ENCODE measurements at regions not wholly inside any gene's neighbourhood (a gene's known extent, or its start where the extent isn't known, plus 50 kb on each side); places are given as distances from the start of the nearest gene placed in this dataset.

GRCh38 chr13:90375851-90376250 is 971.6 kb upstream of the MIR17HG start:
- H3K9me3 ChIP-seq = peaks cover 0 to 5% of the 10 kb centered on the region in 2 donors

GRCh38 chr13:90382425-90382824 is 965.1 kb upstream of the MIR17HG start:
- no peak overlapping the region for H3K4me3 ChIP-seq
- no peaks in the 10 kb centered on the region for H3K27me3 ChIP-seq
- intact Hi-C loops (cut with DNase I; ENCODE audit: low total_unique reads) = no loop called here
- H3K27ac ChIP-seq = no peak overlapping the region
- H3K9me3 ChIP-seq = no peaks in the 10 kb centered on the region
- H3K4me1 ChIP-seq = no peaks in the 10 kb centered on the region
- TF ChIP-seq CTCF (IDR thresholded peaks at IDR 0.05) = no peak
- TF ChIP-seq POLR2A (IDR thresholded peaks at IDR 0.05) = no peak
- no peak for TF ChIP-seq POLR2AphosphoS5 (IDR thresholded peaks at IDR 0.05)
- no peak for DNase-seq (ENCODE audit: low spot score in 2 of 2)
- no peaks in the 10 kb centered on the region for H3K36me3 ChIP-seq

More at GRCh38 chr13:90375851-90376250, 971.6 kb upstream of the MIR17HG start:
- intact Hi-C loops (cut with DNase I; ENCODE audit: low total_unique reads) = no loop called here
- TF ChIP-seq POLR2AphosphoS5 (IDR thresholded peaks at IDR 0.05) = no peak
- no peak overlapping the region for H3K27ac ChIP-seq
- H3K27me3 ChIP-seq = no peaks in the 10 kb centered on the region
- no peak for DNase-seq (ENCODE audit: low spot score in 2 of 2)
- no peaks in the 10 kb centered on the region for H3K4me1 ChIP-seq
- H3K36me3 ChIP-seq = no peaks in the 10 kb centered on the region
- H3K4me3 ChIP-seq = no peak overlapping the region

DNA sequence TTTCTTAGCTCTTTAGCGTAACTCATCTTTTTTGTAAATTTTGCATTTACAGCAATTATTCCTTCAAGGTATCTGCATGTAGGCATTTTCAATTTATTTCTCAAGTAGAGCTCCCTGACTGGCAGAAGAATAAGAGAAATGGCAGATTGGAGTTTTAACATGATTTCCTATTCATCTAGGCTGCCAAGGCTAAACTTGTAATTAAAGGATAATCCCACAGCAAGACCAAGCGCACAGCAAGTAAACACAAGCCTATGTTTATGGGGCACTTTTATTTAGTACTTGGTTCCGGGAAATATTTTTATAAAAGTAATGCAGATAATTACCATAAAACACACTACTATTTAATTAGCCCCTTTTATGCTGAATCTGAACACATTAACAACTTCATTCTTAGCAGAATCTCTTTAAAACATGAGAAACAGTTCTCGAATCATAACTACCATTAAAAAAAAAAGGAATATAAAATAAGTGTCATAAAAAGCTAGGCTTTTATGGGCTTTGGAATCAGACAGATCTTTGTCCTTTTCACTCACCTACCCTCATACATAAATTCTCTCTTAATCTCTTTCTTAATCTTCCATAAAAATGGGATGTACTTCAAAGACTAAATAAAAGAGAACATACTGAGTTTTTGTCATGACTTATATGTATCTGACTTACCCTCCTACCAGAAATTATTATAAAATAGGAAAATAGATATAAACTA is 961.6 kb upstream of the MIR17HG start:
- Histone ChIP-seq H3K36me3 (no peaks in the 10 kb centered on the region), H3K9me3 (peaks cover 0 to 4% of the 10 kb centered on the region in 2 donors), H3K4me3 (no peak overlapping the region), H3K4me1 (no peaks in the 10 kb centered on the region), H3K27ac (no peak overlapping the region), H3K27me3 (no peaks in the 10 kb centered on the region)
- no peak for DNase-seq (ENCODE audit: low spot score in 2 of 2)
- intact Hi-C loops (cut with DNase I; ENCODE audit: low total_unique reads) = no loop called here
- TF ChIP-seq POLR2AphosphoS5 (IDR thresholded peaks at IDR 0.05) = no peak

DNA sequence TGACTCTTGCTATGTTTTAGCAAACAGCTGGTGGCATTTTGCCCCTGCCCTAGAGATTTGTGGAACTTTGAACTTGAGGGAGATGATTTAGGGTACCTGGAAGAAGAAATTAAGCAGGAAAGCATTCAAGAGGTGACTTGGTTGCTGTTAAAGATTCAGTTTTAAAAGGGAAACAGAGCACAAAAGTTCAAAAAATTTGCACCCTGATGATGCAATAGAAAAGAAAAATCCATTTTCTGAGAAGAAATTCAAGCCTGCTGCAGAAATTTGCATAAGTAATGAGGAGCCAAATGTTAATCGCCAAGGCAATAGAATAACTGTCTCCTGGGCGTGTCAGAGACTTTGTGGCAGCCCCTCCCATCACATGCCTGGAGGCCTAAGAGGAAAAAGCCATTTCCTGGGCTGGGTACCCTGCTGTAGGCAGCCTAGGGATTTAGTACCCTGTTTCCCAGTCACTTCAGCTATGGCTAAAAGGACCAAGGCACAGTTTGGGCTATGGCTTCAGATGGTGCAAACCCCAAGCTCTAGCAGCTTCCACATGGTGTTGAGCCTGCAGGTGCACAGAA is 958.5 kb upstream of the MIR17HG start:
- H3K4me3 ChIP-seq = no peak overlapping the region
- no peaks in the 10 kb centered on the region for H3K36me3 ChIP-seq
- peaks cover 0 to 4% of the 10 kb centered on the region in 2 donors for H3K9me3 ChIP-seq
- no peak overlapping the region for H3K27ac ChIP-seq
- TF ChIP-seq CTCF (IDR thresholded peaks at IDR 0.05) = no peak
- no peak for TF ChIP-seq POLR2AphosphoS5 (IDR thresholded peaks at IDR 0.05)
- TF ChIP-seq POLR2A (IDR thresholded peaks at IDR 0.05) = no peak
- intact Hi-C loops (cut with DNase I; ENCODE audit: low total_unique reads) = no loop called here
- H3K4me1 ChIP-seq = no peaks in the 10 kb centered on the region
- no peaks in the 10 kb centered on the region for H3K27me3 ChIP-seq
- no peak for DNase-seq (ENCODE audit: low spot score in 2 of 2)

- H3K27me3 ChIP-seq = no peaks in the 10 kb centered on the region
- no peak overlapping the region for H3K27ac ChIP-seq
- DNase-seq (ENCODE audit: low spot score in 2 of 2) = no peak
- H3K36me3 ChIP-seq = no peaks in the 10 kb centered on the region
- H3K4me1 ChIP-seq = no peaks in the 10 kb centered on the region
- peaks cover 0 to 4% of the 10 kb centered on the region in 2 donors for H3K9me3 ChIP-seq
- intact Hi-C loops (cut with DNase I; ENCODE audit: low total_unique reads) = no loop called here
- TF ChIP-seq POLR2AphosphoS5 (IDR thresholded peaks at IDR 0.05) (no peak), CTCF (IDR thresholded peaks at IDR 0.05) (no peak), POLR2A (IDR thresholded peaks at IDR 0.05) (no peak)
- H3K4me3 ChIP-seq = no peak overlapping the region
Observed at GRCh38 chr13:90389537-90389936, 958.0 kb upstream of the MIR17HG start.

DNA sequence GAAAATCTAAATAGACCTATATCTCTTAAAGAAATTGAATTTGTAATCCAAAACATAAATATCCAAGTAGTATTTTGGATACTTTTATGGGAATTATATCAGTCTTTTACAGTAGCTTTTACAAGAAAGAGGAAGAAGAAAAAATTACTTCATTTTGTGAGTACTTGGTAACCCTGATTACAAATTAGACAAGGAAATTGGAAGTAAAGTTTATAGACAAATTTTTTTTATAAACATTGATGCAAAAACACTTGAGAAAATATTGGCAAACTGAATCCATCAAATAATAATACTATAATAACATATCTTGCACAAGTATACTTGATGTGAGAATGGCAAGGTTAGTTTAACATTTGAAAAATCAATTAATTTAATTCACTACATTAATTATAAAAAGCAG is 954.1 kb upstream of the MIR17HG start:
- Histone ChIP-seq H3K27ac (no peak overlapping the region), H3K36me3 (no peaks in the 10 kb centered on the region), H3K4me1 (no peaks in the 10 kb centered on the region), H3K4me3 (no peak overlapping the region), H3K9me3 (peaks cover 0 to 4% of the 10 kb centered on the region in 2 donors), H3K27me3 (no peaks in the 10 kb centered on the region)
- intact Hi-C loops (cut with DNase I; ENCODE audit: low total_unique reads) = no loop called here
- TF ChIP-seq POLR2A (IDR thresholded peaks at IDR 0.05) (no peak), POLR2AphosphoS5 (IDR thresholded peaks at IDR 0.05) (no peak), CTCF (IDR thresholded peaks at IDR 0.05) (no peak)
- DNase-seq (ENCODE audit: low spot score in 2 of 2) = no peak
